Uterus (tissue), 3 donors: ENCODE measurements at regions not wholly inside any gene's neighbourhood (a gene's known extent, or its start where the extent isn't known, plus 50 kb on each side); places are given as distances from the start of the nearest gene placed in this dataset.

Experiments used
- DNase-seq, 2 donors: peaks; one replicate each; pipeline ENCODE4 v3.0.0-alpha.2; 2019 to 2020
- H3K27ac ChIP-seq, 2 donors: fragments of 200-600 bp; sonication (generic); 1 replicate in 1 of 2; 2 replicates in 1 of 2; pipeline ENCODE4 v1.5.1; 2016 to 2018
- H3K27me3 ChIP-seq, 2 donors: fragments of 200-600 bp; sonication (generic); one replicate each; pipeline ENCODE4 v1.5.1; 2018 to 2019; ENCODE audit warnings: control low read depth in 1 of 2
- H3K36me3 ChIP-seq, 2 donors: fragments of 200-600 bp; sonication (generic); one replicate each; pipeline ENCODE4 v1.5.1; 2019; ENCODE audit warnings: control low read depth in 1 of 2
- H3K4me1 ChIP-seq, 2 donors: fragments of 200-600 bp; sonication (generic); one replicate each; pipeline ENCODE4 v1.5.1; 2018 to 2019; ENCODE audit warnings: control low read depth in 1 of 2
- H3K4me3 ChIP-seq, 2 donors: fragments of 200-600 bp; sonication (generic); 1 replicate in 1 of 2; 2 replicates in 1 of 2; pipeline ENCODE4 v1.5.1; 2018 to 2019; ENCODE audit warnings: mild to moderate bottlenecking in 1 of 2
- H3K9me3 ChIP-seq, 2 donors: fragments of 200-600 bp; sonication (generic); one replicate each; pipeline ENCODE4 v1.5.1; 2019; ENCODE audit warnings: control low read depth in 1 of 2
- POLR2A ChIP-seq, 2 donors: fragments of 450-650 bp; IDR thresholded peaks; one replicate each; pipeline ENCODE4 v1.6.1; 2016; ENCODE audit warnings: antibody characterized with exemption in 2 of 2, mild to moderate bottlenecking in 1 of 2, moderate library complexity in 1 of 2
- intact Hi-C: fragments of 100-400 bp; cut with DNase I; formaldehyde crosslinking; loops from one replicate; pipeline ENCODE4 v1.15.1; 2023; ENCODE audit warnings: low total_unique reads
- TF ChIP-seq, protein P1 (sequence below), 4 experiments: fragments of 200-600 bp in 2 of 4; fragments of 450-650 bp in 2 of 4; sonication (generic) in 2 of 4; IDR thresholded peaks; one replicate each; pipeline ENCODE4 v1.5.1; 2016 to 2019; ENCODE audit warnings: antibody characterized with exemption in 4 of 4, mild to moderate bottlenecking in 2 of 4, moderate library complexity in 1 of 4
- donor health status: DM: yes; HTN: yes; CAD: no.

GRCh38 chr11:69242266-69242920 is 51.6 kb upstream of the MYEOV start:
- TF ChIP-seq POLR2A (IDR thresholded peaks at IDR 0.05): no peak
- TF ChIP-seq, protein P1, sequence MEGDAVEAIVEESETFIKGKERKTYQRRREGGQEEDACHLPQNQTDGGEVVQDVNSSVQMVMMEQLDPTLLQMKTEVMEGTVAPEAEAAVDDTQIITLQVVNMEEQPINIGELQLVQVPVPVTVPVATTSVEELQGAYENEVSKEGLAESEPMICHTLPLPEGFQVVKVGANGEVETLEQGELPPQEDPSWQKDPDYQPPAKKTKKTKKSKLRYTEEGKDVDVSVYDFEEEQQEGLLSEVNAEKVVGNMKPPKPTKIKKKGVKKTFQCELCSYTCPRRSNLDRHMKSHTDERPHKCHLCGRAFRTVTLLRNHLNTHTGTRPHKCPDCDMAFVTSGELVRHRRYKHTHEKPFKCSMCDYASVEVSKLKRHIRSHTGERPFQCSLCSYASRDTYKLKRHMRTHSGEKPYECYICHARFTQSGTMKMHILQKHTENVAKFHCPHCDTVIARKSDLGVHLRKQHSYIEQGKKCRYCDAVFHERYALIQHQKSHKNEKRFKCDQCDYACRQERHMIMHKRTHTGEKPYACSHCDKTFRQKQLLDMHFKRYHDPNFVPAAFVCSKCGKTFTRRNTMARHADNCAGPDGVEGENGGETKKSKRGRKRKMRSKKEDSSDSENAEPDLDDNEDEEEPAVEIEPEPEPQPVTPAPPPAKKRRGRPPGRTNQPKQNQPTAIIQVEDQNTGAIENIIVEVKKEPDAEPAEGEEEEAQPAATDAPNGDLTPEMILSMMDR (IDR thresholded peaks at IDR 0.05): no peak
- DNase-seq: no peak
- no peak overlapping the region for H3K27ac ChIP-seq
- H3K4me1 ChIP-seq: no peaks in the 10 kb centered on the region
- H3K27me3 ChIP-seq: no peaks in the 10 kb centered on the region
- no peaks in the 10 kb centered on the region for H3K36me3 ChIP-seq
- no peak overlapping the region for H3K4me3 ChIP-seq
- H3K9me3 ChIP-seq: no peaks in the 10 kb centered on the region
- intact Hi-C loops: no loop called here

DNA sequence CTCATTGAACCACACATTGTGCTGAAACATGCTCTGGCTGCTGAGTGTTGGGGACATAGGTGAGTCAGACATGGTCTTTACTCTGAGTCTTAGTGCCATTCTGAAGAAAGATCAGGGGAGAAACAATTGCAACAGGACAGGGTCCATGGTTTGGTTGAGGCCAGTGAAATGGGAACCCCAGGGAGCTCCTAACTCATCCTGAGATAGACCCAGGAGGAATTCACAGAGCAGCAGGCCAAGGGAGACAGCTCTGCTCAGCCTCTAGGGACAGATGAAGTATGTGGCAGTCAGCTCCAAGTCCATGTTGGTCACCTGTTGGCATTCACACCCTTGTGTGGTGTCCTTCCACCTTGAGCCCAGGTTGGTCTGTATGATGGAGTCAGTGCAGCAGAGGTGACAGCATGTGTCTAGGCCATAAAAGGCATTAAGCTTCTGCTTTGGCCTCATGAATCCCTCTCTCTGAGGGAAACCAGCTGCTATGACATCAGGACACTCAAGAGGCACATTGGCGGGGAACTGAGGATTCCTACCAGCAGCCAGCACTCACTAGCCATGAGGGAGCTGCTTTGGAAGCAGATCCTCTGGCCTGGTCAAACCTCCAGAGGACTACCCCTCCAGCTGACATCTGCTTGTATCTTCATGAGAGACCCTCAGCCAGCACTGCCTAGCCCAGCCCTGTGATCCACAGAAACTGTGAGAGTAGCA is 50.3 kb upstream of the MYEOV start:
- DNase-seq: no peak
- Histone ChIP-seq H3K4me1 (no peaks in the 10 kb centered on the region), H3K36me3 (no peaks in the 10 kb centered on the region), H3K27me3 (no peaks in the 10 kb centered on the region), H3K4me3 (no peak overlapping the region), H3K9me3 (no peaks in the 10 kb centered on the region), H3K27ac (no peak overlapping the region)
- intact Hi-C loops: no loop called here
- no peak for TF ChIP-seq POLR2A (IDR thresholded peaks at IDR 0.05)
